ENCODE measurements at regions not wholly inside any gene's neighbourhood (a gene's known extent, or its start where the extent isn't known, plus 50 kb on each side); places are given as distances from the start of the nearest gene placed in this dataset.

- DNase-seq (ENCODE audit: low read depth) = no peak
Measured at GRCh38 chr10:33813871-33814270, 479.4 kb upstream of the NRP1 start.

GRCh38 chr10:33813415-33813814, 478.9 kb upstream of the NRP1 start:
- no peak for DNase-seq (ENCODE audit: low read depth)

- DNase-seq (ENCODE audit: low read depth) = no peak
Measured at GRCh38 chr10:33812586-33812985, 478.1 kb upstream of the NRP1 start.

- DNase-seq (ENCODE audit: low read depth) = no peak
Measured at GRCh38 chr10:33810986-33811385, 476.5 kb upstream of the NRP1 start.

GRCh38 chr10:33809732-33810131, 475.3 kb upstream of the NRP1 start:
- no peak for DNase-seq (ENCODE audit: low read depth)

GRCh38 chr10:33808475-33808874, 474.0 kb upstream of the NRP1 start:
- DNase-seq (ENCODE audit: low read depth) = peak; percentile 70

- DNase-seq (ENCODE audit: low read depth) = no peak
Measured at GRCh38 chr10:33807531-33808359, 473.3 kb upstream of the NRP1 start.

- DNase-seq (ENCODE audit: low read depth) = no peak
Measured at GRCh38 chr10:33805831-33806230, 471.4 kb upstream of the NRP1 start.

GRCh38 chr10:33804584-33804983, 470.1 kb upstream of the NRP1 start:
- peak; percentile 32 for DNase-seq (ENCODE audit: low read depth)

- DNase-seq (ENCODE audit: low read depth) = peak; percentile 96
Measured at GRCh38 chr10:33803248-33803647, 468.8 kb upstream of the NRP1 start.

- no peak for DNase-seq (ENCODE audit: low read depth)
Measured at GRCh38 chr10:33802566-33802965, 468.1 kb upstream of the NRP1 start.

GRCh38 chr10:33801705-33802104, 467.2 kb upstream of the NRP1 start:
- DNase-seq (ENCODE audit: low read depth) = peak; percentile 75

- no peak for DNase-seq (ENCODE audit: low read depth)
Measured at GRCh38 chr10:33800986-33801385, 466.5 kb upstream of the NRP1 start.

GRCh38 chr10:33800545-33800944, 466.1 kb upstream of the NRP1 start:
- peak; percentile 42 for DNase-seq (ENCODE audit: low read depth)

GRCh38 chr10:33799944-33800323, 465.5 kb upstream of the NRP1 start:
- DNase-seq (ENCODE audit: low read depth) = no peak

GRCh38 chr10:33799281-33799943, 464.9 kb upstream of the NRP1 start:
- DNase-seq (ENCODE audit: low read depth) = peak; percentile 42

- no peak for DNase-seq (ENCODE audit: low read depth)
Measured at GRCh38 chr10:33798754-33799153, 464.3 kb upstream of the NRP1 start.

- DNase-seq (ENCODE audit: low read depth) = no peak
Measured at GRCh38 chr10:33796680-33797079, 462.2 kb upstream of the NRP1 start.

- DNase-seq (ENCODE audit: low read depth) = no peak
Measured at GRCh38 chr10:33795529-33795928, 461.1 kb upstream of the NRP1 start.

GRCh38 chr10:33794460-33794859, 460.0 kb upstream of the NRP1 start:
- DNase-seq (ENCODE audit: low read depth) = no peak

GRCh38 chr10:33793793-33794192, 459.3 kb upstream of the NRP1 start:
- DNase-seq (ENCODE audit: low read depth) = no peak

GRCh38 chr10:33791272-33791660, 456.8 kb upstream of the NRP1 start:
- DNase-seq (ENCODE audit: low read depth) = peak; percentile 60

- peak; percentile 41 for DNase-seq (ENCODE audit: low read depth)
Measured at GRCh38 chr10:33790521-33791271, 456.2 kb upstream of the NRP1 start.

Measured in RPMI7951 (cell line).